PC-3 (cell line): ENCODE measurements at regions not wholly inside any gene's neighbourhood (a gene's known extent, or its start where the extent isn't known, plus 50 kb on each side); places are given as distances from the start of the nearest gene placed in this dataset.

Source experiments
- ATAC-seq: fragments of 200-7000 bp; cut with Tn5 transposase; 2 replicates; pipeline ENCODE4 v1.9.1; 2020; ENCODE audit warnings: mild to moderate bottlenecking, moderate library complexity
- BruUV-seq: library from RNA; stranded (reverse); fragments of 400-500 nt; replicated peaks from 2 replicates; lab custom pipeline; 2021; lab: Mats Ljungman, UMichigan
- CTCF ChIA-PET: fragments of 300-600 bp; sonication (Branson Sonifier 250); formaldehyde crosslinking; loops from one replicate; lab custom pipeline; 2022; ENCODE audit warnings: antibody characterized with exemption; lab: Charles Lee
- POLR2A ChIA-PET: fragments of 300-600 bp; sonication (Branson Sonifier 250); formaldehyde crosslinking; loops from one replicate; lab custom pipeline; 2022; ENCODE audit warnings: antibody characterized with exemption; ENCODE audit not compliant: unreplicated experiment; lab: Charles Lee
- DNase-seq: peaks from one replicate; pipeline ENCODE4 v3.0.0-alpha.2; 2015
- H2AFZ ChIP-seq: fragments of 300-600 bp; sonication (generic); 2 replicates; pipeline ENCODE4 v1.6.0; 2016; ENCODE audit warnings: antibody characterized with exemption, low read length
- H3F3A ChIP-seq: fragments of 300-600 bp; sonication (generic); one replicate; pipeline ENCODE4 v1.6.0; 2017; ENCODE audit warnings: antibody characterized with exemption, low read length, control low read depth, mild to moderate bottlenecking; ENCODE audit not compliant: unreplicated experiment
- H3K27ac ChIP-seq: fragments of 300-600 bp; sonication (generic); 2 replicates; pipeline ENCODE4 v1.5.1; 2016; ENCODE audit warnings: mild to moderate bottlenecking, low read length
- H3K27me3 ChIP-seq: fragments of 300-600 bp; sonication (generic); 2 replicates; pipeline ENCODE4 v1.6.1; 2016; ENCODE audit warnings: low read length, mixed read lengths
- H3K36me3 ChIP-seq: fragments of 300-600 bp; sonication (generic); 2 replicates; pipeline ENCODE4 v1.6.1; 2016; ENCODE audit warnings: low read depth, mixed run types, low read length, mixed read lengths
- H3K4me1 ChIP-seq: fragments of 300-600 bp; sonication (generic); 2 replicates; pipeline ENCODE4 v1.5.1; 2016; ENCODE audit warnings: low read length; ENCODE audit not compliant: insufficient read depth
- H3K4me2 ChIP-seq: fragments of 300-600 bp; sonication (generic); 2 replicates; pipeline ENCODE4 v1.6.0; 2016; ENCODE audit warnings: low read length
- H3K4me3 ChIP-seq: fragments of 300-600 bp; sonication (generic); 2 replicates; pipeline ENCODE4 v1.5.1; 2016; ENCODE audit warnings: mild to moderate bottlenecking, low read length, mixed read lengths
- H3K79me2 ChIP-seq: fragments of 300-600 bp; sonication (generic); 2 replicates; pipeline ENCODE4 v1.6.1; 2017; ENCODE audit warnings: low read length, mixed read lengths
- H3K9ac ChIP-seq: fragments of 300-600 bp; sonication (generic); 2 replicates; pipeline ENCODE4 v1.6.0; 2016; ENCODE audit warnings: mild to moderate bottlenecking, low read length
- H3K9me2 ChIP-seq: fragments of 300-600 bp; sonication (generic); replicated peaks from 2 replicates; pipeline ENCODE4 v1.6.1; 2016; ENCODE audit warnings: mixed run types, low read length, mixed read lengths
- H3K9me3 ChIP-seq: fragments of 300-600 bp; sonication (generic); 2 replicates; pipeline ENCODE4 v1.6.1; 2016; ENCODE audit warnings: low read length, mixed read lengths
- H4K20me1 ChIP-seq: fragments of 300-600 bp; sonication (generic); 2 replicates; pipeline ENCODE4 v1.6.1; 2016; ENCODE audit warnings: low read length, mixed read lengths
- CTCF ChIP-seq: fragments of 300-600 bp; sonication (generic); conservative IDR thresholded peaks from 2 replicates; pipeline ENCODE4 v1.5.1; 2017; ENCODE audit warnings: antibody characterized with exemption, low read depth, mild to moderate bottlenecking, low read length
- EZH2 ChIP-seq: fragments of 300-600 bp; sonication (generic); IDR thresholded peaks from one replicate; pipeline ENCODE4 v1.6.1; 2017; ENCODE audit warnings: antibody characterized with exemption, mild to moderate bottlenecking, low read length; ENCODE audit not compliant: unreplicated experiment
- EZH2phosphoT487 ChIP-seq: fragments of 300-600 bp; sonication (generic); IDR thresholded peaks from 2 replicates; pipeline ENCODE4 v1.6.1; 2018; ENCODE audit warnings: mild to moderate bottlenecking, antibody characterized with exemption, low read length, borderline replicate concordance
- intact Hi-C: fragments of 100-400 bp; cut with micrococcal nuclease; formaldehyde crosslinking; loops from 2 replicates; pipeline ENCODE4 v1.9.0; 2023

DNA sequence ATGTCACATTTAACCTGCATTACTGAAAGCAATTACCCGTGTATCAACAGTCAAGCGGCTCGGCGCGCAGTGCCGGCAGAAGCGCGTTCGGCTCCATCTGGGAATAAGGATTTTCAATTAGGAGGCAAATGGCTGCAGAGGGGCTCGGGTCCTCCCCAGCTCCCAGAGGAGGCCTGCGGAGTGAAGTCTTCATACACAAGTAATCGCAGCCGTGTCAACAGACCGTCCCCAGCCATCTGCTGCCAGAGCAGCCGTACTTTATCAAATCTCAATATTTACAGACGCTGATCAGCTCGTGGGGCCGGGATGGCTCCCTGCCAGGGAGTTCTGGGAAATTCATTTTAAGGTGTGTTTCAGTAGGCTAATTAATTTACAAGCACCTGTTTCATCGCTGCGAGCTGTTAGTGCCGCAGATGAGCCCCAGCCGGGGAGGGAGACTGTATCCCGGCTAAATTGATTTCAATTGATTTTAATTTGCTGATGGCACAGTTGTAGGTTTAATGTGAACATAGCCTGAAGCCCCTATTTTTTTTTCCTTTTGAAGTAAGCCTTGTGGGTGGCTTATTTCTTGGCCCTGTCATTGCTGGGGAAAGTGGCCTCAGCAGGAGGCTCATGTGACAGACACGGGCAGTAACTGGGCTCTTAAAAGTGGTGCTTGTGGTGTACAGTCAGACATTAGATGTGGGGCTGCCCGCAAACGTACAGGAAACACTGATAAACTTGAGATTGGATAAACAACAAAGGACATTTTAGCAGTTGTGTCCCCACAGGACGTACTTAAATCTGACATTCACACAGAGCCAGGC lies 252.7 kb downstream of the TEX29 start:
- ATAC-seq: no peak
- ChIA-PET CTCF (no interaction called here), POLR2A (no interaction called here)
- no peaks in the 10 kb centered on the region for H3F3A ChIP-seq
- BruUV-seq: no TSS peak
- no peaks in the 10 kb centered on the region for H3K4me1 ChIP-seq
- no peak overlapping the region for H3K4me2 ChIP-seq
- no peak for TF ChIP-seq EZH2phosphoT487
- TF ChIP-seq CTCF: no peak
- TF ChIP-seq EZH2: no peak
- H3K9ac ChIP-seq: no peak overlapping the region
- no peaks in the 10 kb centered on the region for H3K79me2 ChIP-seq
- H3K4me3 ChIP-seq: no peak overlapping the region
- no peak for DNase-seq
- intact Hi-C loops: no loop called here
- no peaks in the 10 kb centered on the region for H4K20me1 ChIP-seq
- 0 out of 2 replicates have a peak, but pooled peaks cover 4% of the 10 kb centered on the region for H3K9me3 ChIP-seq
- H3K36me3 ChIP-seq: no peaks in the 10 kb centered on the region
- no peak overlapping the region for H3K27ac ChIP-seq
- H3K9me2 ChIP-seq: no peaks in the 10 kb centered on the region
- H3K27me3 ChIP-seq: peaks cover 4% of the 10 kb centered on the region
- H2AFZ ChIP-seq: no peak overlapping the region

- BruUV-seq: no TSS peak
- intact Hi-C loops: no loop called here
- H4K20me1 ChIP-seq: no peaks in the 10 kb centered on the region
- H3K79me2 ChIP-seq: no peaks in the 10 kb centered on the region
- H3K27me3 ChIP-seq: peaks cover 8% of the 10 kb centered on the region
- no peaks in the 10 kb centered on the region for H3K36me3 ChIP-seq
- H3K27ac ChIP-seq: no peak overlapping the region
- H3K9me3 ChIP-seq: 0 out of 2 replicates have a peak, but pooled peaks cover 4% of the 10 kb centered on the region
- no peaks in the 10 kb centered on the region for H3F3A ChIP-seq
- no peaks in the 10 kb centered on the region for H3K9me2 ChIP-seq
- H3K4me3 ChIP-seq: no peak overlapping the region
- CTCF ChIA-PET: no interaction called here
- H3K4me1 ChIP-seq: no peaks in the 10 kb centered on the region
- no peak overlapping the region for H3K9ac ChIP-seq
- POLR2A ChIA-PET: no interaction called here
- DNase-seq (no peak), ATAC-seq (no peak)
- H3K4me2 ChIP-seq: no peak overlapping the region
- TF ChIP-seq EZH2phosphoT487 (no peak), EZH2 (no peak), CTCF (no peak)
- no peak overlapping the region for H2AFZ ChIP-seq
These were observed 253.4 kb downstream of the TEX29 start for GRCh38 chr13:111573801-111574200.

GRCh38 chr13:111575276-111575675 lies 254.8 kb downstream of the TEX29 start:
- Histone ChIP-seq H3K9me3 (0 out of 2 replicates have a peak, but pooled peaks cover 4% of the 10 kb centered on the region), H3K9me2 (no peaks in the 10 kb centered on the region), H3K36me3 (no peaks in the 10 kb centered on the region), H4K20me1 (no peaks in the 10 kb centered on the region), H2AFZ (no peak overlapping the region), H3K4me2 (no peak overlapping the region), H3K79me2 (no peaks in the 10 kb centered on the region), H3K27ac (no peak overlapping the region), H3F3A (no peaks in the 10 kb centered on the region), H3K9ac (no peak overlapping the region), H3K4me3 (no peak overlapping the region), H3K4me1 (no peaks in the 10 kb centered on the region), H3K27me3 (peaks cover 8% of the 10 kb centered on the region)
- ChIA-PET CTCF (no interaction called here), POLR2A (no interaction called here)
- ATAC-seq (no peak), DNase-seq (no peak)
- TF ChIP-seq EZH2phosphoT487: no peak
- no TSS peak for BruUV-seq
- intact Hi-C loops: no loop called here
